HG03354 (cell line): ENCODE measurements at regions not wholly inside any gene's neighbourhood (a gene's known extent, or its start where the extent isn't known, plus 50 kb on each side); places are given as distances from the start of the nearest gene placed in this dataset.
"Not testable (repeated sequence)": the region's sequence is repeated elsewhere in the genome, so short reads cannot be mapped to it uniquely, and the experiment has no call there.

Source experiments
- ATAC-seq: cut with Tn5 transposase; IDR thresholded peaks from one replicate; pipeline ENCODE4 v1.9.1; 2021; ENCODE audit warnings: mild to moderate bottlenecking; ENCODE audit not compliant: unreplicated experiment, poor library complexity, severe bottlenecking

GRCh38 chr16:29158031-29158784 lies 173.4 kb downstream of the LAT start:
- not testable (repeated sequence) for ATAC-seq

DNA sequence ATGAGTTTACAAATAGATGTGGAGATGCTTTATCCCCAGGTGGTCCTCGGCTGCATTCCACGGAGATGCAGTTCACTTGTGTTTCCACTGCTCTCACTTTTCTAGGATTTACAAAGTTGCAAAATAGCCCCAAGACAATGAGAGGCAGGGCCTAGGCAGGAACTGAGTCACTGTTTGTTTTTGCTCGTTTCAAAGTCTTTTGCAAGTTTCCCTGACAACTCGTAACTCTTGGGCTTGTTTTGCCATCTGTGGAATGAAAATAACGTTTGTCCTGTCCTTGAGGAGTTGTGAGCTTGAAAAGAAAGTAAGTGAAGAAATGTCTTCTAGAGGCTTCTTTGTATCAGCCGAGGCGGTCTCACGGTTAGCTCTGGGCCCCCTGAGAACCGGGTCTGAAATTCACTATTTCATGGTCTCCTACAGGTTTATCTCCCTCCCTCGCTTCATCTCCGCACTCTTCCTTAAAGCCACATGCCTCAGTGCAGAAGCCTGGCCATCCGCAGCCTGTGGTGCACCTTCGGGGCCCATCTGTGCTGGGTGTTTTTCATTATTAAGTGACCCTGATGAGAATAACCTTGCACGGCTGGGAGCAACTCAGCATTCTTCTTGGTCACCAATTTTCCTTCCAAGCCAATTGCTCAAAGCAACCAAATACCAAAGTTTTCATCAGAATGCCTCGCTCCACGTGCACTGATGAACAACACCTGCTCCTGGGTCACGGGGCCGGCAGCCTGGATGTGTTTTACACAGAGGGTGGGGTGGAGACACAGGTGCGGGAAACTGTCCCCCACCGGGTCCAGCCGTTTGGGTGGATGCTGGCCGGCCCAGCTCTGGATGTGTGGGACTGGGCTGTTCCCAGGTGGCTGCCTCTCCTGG lies 172.4 kb downstream of the LAT start:
- not testable (repeated sequence) for ATAC-seq

DNA sequence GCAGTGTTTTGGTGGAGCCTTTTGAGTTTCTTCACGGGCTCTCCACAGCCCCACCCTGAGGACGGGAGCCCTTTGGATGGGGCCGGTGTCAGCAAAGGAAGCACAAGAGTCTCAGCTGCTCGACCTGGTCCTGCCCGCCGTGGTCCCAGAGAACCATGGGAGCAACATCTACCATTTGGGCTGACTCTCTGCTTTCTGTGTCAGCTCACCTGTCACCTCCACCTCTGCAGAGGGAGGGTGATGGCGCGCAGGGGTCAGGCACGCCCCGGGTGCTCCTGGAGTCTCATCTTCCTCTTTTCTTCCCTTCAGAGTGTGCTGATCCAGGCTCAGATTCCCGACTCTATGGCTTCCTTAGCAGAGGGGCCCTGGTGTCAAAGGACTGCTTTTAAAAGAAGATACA lies 171.7 kb downstream of the LAT start:
- no peak for ATAC-seq

DNA sequence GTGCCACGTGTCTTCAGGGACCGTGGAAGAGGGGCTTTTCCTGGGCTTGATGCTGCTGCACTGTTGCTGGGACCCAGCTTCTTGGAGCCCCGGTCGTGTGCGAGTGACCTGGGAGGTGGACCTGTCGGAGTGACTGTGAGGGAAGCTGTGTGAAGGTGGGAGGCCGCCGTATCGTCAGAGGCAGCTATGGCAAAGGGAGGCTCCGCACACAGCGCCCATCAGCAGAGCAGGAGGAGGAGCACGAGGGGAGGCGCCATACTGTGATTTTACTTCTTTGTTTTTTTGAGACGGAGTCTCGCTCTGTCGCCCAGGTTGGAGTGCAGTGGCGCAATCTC lies 171.0 kb downstream of the LAT start:
- not testable (repeated sequence) for ATAC-seq

- ATAC-seq: not testable (repeated sequence)
Measured at GRCh38 chr16:29155131-29155865, 170.4 kb downstream of the LAT start.

DNA sequence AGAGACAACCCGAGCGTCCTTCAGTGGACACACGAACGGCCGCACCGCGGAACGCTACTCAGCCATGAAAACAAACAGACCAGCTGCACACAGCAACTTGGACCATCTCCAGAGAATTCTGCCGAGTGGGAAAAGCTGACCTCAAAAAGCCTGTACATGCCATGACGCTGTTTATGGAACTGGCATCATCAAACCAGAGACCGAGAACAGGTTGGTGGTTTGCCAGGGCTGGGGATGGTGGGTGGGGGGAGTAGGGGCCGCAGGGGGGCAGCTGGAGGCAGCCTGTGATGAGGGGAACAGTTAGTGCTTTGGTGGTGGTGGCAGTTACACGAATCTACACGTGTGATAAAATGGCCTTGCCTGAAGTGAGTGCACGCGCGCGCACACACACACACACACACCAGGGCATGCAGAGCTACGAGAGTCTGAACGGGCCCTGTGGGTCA lies 169.8 kb downstream of the LAT start:
- no peak for ATAC-seq

DNA sequence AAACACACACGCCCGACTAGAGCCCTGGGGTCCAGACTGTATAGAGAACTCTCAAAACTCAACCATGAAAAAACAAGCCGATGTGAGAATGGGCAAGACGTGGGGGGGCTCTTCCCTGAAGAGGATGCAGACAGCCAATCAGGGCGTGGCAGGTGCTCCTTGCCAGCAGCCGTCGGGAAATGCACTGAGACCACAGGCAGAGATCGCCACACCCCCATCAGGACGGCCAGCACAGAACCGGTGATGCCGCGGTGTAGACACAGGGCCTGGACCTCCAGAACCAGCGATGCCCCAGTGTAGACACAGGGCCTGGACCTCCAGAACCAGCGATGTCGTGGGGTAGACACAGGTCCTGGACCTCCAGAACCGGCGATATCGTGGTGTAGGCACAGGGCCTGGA lies 169.2 kb downstream of the LAT start:
- ATAC-seq: no peak

GRCh38 chr16:29153307-29153706 lies 168.5 kb downstream of the LAT start:
- ATAC-seq: not testable (repeated sequence)

GRCh38 chr16:29152544-29153031 lies 167.7 kb downstream of the LAT start:
- not testable (repeated sequence) for ATAC-seq

DNA sequence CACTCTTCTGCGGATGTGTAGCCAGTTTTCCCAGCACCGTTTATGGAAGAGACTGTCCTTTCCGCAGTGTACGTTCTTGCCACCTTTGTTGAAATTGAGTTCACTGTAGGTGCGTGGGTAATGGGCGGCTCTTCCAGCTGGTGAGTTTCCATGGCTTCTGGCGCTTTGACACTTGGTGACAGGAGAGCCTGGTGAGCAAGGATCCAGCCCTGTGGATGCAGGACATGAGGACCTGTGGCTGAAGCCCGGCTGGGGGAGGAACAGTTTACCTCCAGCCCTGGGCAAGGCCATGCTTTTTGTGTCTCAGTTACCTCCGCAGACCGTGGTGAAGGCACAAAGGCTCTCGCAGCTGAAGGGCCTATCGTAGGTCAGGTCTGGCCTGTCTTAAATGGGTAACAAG lies 166.5 kb downstream of the LAT start:
- no peak for ATAC-seq

DNA sequence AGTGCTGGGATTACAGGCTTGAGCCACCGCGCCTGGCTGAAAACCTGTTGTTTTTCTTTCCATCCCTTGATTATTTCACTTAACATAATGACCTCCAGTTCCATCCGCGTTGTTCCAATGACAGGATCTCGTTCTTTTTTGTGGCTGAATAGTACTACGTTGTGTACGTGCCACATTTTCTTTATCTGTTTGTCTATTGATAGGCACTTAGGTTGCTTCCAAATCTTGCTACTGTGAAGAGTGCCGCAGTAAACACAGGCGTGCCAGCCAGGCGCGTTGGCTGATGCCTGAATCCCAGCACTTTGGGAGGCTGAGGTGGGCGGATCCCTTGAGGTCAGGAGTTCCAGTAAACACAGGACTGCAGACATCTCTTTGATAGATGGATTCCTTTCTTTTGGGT lies 165.1 kb downstream of the LAT start:
- ATAC-seq: not testable (repeated sequence)

GRCh38 chr16:29148867-29149272 lies 164.0 kb downstream of the LAT start:
- no peak for ATAC-seq

- no peak for ATAC-seq
Measured at GRCh38 chr16:29148131-29148691, 163.4 kb downstream of the LAT start.

DNA sequence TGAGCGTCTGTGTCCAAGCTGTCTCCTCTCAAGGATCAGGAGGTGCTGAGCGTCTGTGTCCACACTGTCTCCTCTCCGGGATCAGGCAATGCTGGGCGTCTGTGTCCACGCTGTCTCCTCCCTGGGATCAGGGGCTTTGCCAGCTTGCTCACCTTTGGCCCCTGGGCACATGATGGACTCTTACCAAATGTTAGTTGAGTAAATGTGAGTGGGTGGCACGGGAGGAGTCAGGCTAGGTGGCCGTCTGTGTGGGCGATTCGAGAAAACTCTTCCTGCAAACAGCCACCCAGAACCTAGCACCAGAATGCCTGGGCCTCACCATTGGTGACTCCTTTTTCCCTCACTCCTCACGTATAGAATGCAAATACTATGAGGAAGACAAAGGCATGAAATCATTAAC lies 162.9 kb downstream of the LAT start:
- not testable (repeated sequence) for ATAC-seq

DNA sequence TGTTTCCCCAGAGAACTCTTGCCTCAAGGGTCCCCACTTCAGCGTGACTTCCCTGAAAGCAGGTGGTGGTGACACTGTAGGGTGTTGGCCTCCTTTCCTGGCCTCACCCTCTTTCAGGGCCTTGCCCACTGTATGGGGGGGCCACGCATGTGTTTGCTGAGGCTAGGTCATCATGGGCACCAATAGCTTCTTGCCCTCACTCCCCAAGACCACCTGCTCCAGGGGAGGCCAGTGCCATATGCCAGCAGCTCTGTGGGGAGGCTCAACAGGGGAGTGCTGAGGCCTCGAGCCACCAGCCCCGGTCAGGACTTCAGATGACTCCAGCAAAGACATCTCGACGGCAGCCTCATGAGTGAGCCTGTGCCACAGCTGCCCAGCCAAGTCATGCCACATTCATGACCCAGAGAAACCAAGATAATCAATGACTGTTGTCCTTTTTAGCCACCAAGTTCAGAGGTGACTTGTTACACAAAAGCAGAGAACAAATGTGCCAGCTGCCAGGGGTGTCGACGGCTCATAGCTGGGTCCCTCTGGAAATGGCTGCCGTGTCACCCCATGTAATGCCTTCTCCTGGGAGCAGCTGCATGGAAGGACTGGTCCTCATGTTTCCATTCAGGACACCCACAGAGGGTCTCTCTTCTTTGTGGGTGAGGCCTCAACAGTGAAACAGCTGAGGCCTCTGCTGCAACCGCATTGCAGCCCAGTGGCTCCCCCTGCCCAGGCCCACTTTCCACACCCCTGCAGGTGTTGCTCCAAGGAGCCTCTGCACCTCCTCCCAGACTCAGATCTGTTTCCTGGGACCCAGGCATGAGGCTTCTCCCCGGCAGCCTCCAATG lies 162.2 kb downstream of the LAT start:
- not testable (repeated sequence) for ATAC-seq

GRCh38 chr16:29146266-29146665 lies 161.4 kb downstream of the LAT start:
- ATAC-seq: no peak

GRCh38 chr16:29145486-29146225 lies 160.8 kb downstream of the LAT start:
- ATAC-seq: not testable (repeated sequence)

DNA sequence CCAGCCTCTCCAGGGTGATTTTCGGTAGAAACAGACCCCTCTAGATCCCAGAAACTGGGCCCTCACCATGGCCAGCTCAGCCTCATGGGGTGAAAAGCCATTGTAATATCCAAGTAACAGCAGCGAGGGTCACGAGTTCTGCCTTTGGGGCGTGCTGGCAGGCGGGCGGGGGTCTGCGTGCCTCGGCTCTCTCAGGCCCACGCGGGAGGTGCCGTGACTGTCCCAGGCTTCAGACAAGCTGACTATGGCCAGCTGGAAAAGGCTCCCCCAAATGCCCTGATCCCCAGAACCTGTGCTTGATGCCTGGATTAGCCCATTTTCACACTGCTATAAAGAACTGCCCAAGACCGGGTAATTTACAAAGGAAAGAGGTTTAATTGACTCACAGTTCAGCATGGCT lies 160.2 kb downstream of the LAT start:
- not testable (repeated sequence) for ATAC-seq
